GM18502 (cell line): ENCODE measurements at regions not wholly inside any gene's neighbourhood (a gene's known extent, or its start where the extent isn't known, plus 50 kb on each side); places are given as distances from the start of the nearest gene placed in this dataset.
"Not testable (repeated sequence)": the region's sequence is repeated elsewhere in the genome, so short reads cannot be mapped to it uniquely, and the experiment has no call there.

Experiments used
- ATAC-seq: cut with Tn5 transposase; IDR thresholded peaks from one replicate; pipeline ENCODE4 v1.9.1; 2021; ENCODE audit warnings: mild to moderate bottlenecking; ENCODE audit not compliant: unreplicated experiment, poor library complexity

- ATAC-seq: no peak
Observed at GRCh38 chr14:105890474-105891220, 364.3 kb downstream of the TMEM121 start.

DNA sequence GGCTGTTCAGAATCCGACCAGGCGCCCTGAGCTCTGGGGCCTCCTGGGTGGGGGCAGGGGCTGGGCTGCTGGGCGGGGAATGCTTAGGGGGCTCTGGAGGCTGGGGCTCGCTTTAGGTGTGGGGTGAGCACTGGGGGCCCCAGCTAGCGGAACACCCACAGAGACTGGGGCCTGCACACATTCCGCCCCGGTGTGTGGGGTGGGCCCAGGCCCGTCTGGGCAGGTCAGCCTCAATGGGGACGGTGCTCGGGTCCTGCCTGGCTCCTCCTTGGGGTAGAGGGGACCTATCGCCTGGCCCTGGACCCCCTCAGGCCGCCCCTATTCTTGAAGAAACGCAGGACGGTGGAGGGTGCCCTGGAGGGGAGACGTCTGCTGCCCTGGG is 364.8 kb downstream of the TMEM121 start:
- ATAC-seq: no peak

DNA sequence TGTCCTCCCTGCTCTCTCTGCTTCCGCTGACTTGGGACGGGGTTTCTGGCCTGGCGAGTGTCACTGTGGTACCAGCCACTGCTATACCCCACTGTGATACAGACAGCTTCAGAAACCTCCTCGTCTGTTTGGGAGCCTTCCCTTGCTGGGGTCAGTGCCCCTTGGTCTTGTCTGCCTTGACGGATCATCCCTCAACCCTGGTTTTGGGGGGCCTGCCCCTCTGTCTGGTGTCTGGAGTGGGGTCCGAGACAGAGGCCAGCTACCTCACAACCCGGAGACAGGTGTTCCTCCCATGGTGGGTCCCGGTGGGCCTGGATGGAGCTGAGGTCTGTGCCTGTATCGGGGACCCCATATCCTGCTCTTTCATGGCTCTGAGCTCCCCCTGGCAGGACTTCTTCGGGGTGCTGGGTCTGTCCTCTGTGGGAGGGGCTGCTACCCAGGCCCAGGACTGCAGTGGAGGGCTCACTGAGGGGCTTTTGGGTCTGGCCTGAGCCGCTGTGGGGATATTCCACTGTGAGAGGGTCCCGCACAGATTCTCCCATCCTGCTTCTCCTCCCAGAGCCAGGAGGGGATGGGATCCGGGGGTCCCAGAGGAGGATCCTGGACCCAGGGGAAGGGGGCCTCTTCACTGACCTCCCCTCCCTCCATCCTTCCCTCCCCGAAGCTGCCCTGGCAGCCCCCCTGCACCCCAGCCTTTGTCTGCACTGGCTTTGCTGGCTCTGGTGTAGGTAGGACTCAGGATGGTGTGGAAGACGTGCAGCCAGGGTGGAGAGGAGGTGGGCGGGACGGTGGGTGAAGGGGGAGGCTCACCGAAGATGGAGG is 365.5 kb downstream of the TMEM121 start:
- ATAC-seq: no peak

GRCh38 chr14:105892453-105893441 is 366.4 kb downstream of the TMEM121 start:
- ATAC-seq: not testable (repeated sequence)

DNA sequence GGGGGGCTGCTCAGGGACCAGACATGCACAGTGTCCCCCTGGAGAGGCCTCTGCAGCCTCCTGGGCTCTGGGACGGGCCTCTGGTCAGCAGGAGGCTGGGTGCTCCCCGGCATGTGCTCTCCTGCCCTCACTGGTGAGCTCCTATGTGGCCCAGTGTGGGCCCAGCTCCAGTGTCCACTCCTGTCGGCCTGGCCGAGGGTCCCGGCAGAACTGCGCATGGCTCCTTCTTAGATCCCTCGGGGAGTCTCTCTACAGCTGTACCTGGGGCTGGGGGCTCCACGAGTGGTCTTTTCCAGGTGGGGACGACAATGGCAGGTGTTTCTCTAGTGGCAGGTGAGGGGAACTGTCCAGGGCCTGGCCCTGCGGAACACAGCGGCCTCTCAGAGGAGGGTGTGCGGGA is 367.3 kb downstream of the TMEM121 start:
- not testable (repeated sequence) for ATAC-seq

DNA sequence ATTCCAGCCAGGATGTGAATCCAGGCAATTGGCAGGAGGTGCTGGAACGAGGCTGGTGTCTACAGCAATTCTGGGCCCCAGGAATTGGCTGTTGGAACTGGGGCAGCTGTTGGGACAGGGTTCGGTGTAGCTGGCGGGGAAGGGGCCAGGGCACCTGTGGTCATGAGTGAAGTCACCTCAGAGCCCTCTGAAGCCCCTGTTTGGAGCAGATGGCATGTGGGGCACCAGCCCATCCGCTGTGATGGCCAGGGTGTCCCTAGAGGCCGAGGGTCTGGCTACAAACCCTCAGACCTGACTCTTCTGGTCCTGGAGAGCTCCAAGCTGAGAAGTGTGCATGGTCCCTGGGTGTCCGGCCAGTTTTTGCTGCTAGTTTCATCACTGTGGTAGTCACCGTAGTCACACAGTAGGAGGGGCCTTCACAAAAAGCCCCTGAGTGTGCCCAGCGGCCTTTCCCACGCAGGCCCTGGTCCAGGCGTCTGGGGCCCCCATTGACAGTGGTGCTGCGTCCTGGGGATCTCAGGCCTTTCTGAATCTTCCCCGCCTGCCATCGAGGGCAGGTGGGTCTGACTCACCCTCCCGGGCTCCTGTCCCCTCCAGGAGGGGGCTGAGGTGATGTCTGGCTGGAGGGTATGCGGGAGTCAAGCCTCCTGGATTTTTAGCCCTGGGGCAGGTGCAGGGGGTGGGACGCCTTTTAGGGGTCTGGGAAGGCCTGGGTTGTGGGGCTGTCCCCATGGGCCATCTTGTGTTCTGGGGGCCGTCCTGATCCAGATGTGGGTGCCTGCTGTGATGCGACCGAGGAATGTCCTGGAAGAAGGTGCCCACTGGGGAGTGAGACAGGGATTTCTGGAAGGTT is 368.0 kb downstream of the TMEM121 start:
- ATAC-seq: no peak

DNA sequence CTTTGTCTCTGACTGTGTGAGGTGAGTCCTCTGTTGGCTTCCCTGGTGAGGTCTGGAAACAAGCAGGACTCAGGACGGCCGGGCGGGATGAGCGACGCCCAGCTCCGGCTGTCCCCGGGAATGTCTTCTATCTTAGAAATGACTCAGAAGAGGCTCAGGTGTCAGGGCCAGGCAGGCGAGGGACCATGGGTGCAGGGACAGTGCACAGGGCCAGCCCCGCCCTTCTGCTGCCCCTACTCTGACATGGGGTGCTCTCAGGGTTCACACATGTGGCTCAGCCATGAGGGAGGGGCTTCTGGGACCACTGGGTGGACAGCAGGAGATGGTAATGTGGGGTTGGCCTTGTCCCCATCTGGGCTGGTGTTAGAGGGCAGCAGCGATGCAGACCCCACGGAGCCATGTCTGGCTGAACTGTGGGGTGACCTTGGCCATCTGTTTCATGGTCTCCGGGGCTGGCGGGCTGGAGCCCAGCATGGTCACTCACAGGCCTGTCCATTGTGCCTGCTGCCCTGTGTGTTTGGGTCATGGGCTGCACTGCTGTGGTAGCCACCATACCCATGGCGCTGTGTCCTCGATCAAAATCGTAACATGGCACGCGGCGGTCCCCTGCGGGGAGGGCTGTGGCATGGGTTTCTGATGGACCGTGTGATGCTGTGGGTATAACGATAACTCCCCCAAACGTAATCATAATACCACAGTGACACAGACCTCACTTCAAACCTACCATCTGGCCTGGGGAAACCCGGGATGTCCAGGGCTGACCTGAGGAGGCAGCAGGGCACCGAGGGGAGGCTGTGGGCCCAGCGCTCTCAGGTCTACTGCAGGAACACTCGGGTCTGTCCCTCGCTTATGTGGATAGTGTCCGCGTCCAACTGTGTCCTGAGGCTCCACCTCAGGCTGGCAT is 368.8 kb downstream of the TMEM121 start:
- ATAC-seq: no peak

DNA sequence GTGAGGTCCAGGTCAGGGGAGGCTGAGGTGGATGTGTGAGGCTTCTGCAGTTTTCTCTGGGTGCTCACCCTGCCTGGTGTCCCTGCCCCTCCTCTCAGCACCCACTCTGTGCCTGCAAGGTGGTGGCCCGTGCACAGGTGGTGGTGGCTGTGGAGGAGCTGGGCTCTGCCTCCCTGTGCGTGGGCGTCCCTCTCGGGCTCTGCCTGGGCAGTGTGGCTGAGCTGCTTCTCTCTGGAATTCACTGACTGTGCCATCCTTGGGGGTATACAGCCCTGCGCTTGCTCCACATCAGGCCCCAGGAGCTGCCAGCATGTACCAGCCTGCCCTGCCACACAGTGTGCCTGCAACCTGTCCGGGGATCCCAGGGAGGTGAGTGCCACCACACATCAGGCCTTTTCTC is 369.8 kb downstream of the TMEM121 start:
- ATAC-seq: not testable (repeated sequence)

DNA sequence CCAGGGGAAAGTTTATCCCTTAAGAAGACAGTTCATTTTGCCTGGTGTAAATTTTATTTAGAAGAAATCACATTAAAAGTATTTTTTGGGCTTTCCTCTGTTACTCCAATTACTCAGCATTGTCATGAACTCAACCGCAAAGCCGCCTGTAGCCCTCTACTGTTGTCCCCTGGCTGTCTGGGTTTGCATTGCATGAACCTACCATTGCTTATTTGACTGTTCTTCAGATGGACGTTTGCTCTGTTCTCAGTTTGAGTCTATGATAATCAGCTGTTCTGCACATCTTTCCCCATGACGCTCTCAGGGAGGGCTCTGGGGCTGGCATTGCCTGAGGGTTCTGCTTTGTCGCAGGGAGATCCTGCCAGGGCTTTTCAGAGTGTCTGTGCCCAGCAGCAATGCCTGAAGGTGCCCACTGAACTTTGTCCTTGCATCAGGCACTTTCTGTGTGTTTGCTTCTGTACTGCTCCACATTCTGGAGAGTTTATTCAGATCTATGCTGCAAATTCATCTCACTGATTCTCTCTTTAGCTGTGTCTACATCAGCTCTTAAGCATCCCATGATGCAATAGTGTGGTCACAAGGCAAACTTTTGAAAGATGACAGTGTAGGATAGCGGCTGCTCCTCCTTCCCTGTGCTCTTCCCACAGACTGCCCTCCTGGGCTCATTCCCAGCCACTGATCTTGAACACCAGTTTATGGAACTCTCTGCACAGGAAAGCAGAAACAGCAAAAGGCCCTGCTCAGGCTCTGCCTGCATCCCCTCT is 370.8 kb downstream of the TMEM121 start:
- ATAC-seq: not testable (repeated sequence)

GRCh38 chr14:105897725-105898113 is 371.3 kb downstream of the TMEM121 start:
- no peak for ATAC-seq

DNA sequence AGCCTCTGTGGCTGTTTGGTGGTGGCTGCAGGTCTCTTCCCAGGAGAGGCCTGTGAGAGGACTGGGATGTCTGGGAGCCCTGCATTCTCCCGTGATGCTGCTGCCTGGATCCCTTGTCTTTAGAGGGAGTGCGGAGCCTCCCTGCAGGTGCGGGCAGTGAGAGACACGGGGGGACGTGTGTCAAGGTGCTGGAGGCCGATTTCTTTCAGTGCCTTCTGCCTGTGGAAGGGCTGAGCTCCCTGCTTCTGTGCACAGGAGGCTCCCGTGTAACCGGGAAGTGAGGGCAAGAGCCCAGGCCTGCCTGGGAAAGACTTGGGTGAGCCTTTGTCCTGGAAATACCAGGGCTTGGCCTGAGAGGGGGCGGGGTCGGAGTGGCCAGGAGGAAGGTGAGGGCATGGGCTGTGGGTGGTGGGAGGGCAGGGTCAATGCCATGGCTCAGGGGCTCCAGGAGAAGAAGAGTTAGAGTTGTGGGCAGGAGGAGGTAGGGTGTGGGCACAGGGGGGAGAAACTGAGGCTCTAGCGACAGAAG is 372.2 kb downstream of the TMEM121 start:
- no peak for ATAC-seq

DNA sequence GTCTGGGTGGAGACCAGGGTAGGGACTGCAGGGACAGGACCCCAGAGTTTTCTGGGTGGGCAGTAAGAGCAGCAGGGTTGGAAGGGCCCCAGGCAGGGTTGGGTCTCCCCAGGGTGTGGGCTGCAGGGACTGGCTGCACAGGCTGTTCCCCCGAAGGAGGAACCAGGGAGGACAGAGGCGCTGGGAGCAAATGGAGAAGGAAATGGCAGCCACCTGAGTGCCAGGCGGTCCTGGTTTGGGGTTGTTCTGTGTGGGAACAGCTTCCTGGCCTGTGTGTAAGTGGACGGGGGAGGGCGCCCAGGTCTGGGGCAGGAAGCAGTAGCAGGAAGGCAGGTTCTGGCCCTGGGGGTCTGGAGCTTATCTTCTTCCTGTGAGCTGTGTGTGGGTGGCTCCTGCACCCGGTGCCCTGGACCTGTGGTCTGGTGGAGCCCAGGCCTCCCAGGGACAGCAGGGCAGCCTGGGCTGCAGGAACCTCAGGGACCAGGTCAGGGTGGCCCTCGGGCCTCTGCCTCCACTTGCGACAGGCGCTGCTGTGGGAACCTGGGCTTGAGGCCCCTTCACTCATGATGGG is 372.8 kb downstream of the TMEM121 start:
- no peak for ATAC-seq

DNA sequence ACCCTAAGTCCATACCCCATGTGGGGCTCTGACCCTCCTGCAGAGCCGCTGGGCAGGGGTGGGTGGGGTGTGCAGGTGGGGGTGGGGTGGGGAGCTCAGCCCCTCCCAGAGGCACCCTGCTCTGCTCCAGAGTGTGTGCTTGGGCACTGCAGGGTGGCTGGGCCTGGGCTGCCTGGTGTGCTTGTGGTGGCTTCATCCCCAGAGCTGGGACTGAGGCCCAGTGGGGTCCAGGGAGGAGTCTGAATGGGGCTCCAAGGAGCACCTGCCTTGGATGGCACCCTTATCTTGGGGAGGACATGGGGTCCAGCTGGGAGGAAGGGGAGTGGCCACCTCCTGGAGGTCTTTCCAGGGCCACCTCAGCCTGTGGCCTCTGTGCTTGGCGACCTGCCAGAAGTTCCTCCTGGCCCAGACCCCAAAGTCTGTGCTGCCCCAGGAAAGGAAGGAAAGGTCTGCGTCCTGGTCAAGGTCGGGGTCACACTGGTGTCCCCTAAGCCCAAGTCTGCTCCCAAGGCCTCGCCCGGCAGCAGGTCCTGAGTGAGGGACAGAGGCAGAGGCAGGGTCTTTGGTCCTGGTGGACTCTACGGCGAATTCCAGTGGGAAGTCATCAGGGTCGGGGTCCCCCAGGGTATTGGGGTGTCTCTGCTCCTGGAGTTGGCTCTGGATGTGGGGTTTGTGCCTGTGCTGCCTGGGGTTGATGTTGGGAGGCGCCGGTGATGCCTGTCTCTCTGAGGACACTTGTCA is 373.4 kb downstream of the TMEM121 start:
- no peak for ATAC-seq

DNA sequence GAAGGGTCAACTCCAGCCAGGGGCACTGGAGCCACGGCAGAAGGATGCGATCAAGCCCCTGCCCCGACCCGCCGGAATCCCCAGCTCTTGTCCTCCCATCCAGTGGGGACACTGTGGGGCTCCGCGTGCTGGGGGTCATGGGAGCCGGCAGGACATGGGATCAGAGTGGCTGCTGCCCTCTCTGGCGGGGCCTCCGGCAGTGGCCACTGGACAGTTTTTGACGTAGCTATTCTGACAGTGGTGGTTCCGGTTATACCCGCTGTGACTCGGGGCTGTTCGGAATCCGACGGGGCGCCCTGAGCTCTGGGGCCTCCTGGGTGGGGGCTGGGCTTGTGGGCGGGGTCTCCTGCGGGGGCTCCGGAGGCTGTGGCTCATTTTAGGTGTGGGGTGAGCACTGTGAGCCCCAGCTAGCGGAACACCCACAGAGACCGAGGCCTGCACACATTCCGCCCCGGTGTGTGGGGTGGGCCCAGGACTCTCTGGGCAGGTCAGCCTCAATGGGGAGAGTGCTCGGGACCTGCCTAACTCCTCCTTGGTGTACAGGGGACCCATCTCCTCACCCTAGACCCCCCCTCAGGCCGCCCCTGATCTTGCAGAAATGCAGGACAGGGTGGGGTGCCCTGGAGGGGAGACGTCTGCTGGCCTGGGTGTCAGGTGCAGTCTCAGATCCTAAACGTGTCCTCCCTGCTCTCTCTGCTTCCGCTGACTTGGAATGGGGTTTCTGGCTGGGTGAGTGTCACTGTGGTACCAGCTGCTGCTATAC is 374.2 kb downstream of the TMEM121 start:
- ATAC-seq: no peak

- ATAC-seq: no peak
Observed at GRCh38 chr14:105901226-105901625, 374.8 kb downstream of the TMEM121 start.
